HG02623 (cell line): ENCODE measurements at regions not wholly inside any gene's neighbourhood (a gene's known extent, or its start where the extent isn't known, plus 50 kb on each side); places are given as distances from the start of the nearest gene placed in this dataset.
"Not testable (repeated sequence)": the region's sequence is repeated elsewhere in the genome, so short reads cannot be mapped to it uniquely, and the experiment has no call there.

Source experiments
- ATAC-seq: cut with Tn5 transposase; IDR thresholded peaks from one replicate; pipeline ENCODE4 v1.9.1; 2021; ENCODE audit warnings: moderate library complexity; ENCODE audit not compliant: unreplicated experiment

DNA sequence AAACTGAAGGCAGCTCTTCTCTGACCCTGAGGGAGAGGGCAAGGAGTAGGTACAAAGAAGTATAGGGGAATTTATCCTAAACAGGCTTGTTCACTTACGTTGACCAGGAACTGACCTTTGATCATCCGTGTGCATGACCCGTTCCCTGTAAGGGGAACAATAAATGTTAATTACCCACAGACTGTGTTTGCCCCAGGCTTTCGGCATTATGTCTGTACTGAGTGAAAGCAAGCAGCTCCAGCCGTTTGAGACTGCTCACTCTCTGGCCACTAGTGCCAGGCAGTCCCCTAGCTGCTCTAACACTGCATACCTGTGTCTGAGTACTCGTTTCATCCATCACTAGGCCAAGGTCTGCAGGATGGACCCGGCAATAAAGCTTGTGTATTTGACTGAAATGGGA, 1365.3 kb downstream of the NCAM2 start:
- no peak for ATAC-seq

DNA sequence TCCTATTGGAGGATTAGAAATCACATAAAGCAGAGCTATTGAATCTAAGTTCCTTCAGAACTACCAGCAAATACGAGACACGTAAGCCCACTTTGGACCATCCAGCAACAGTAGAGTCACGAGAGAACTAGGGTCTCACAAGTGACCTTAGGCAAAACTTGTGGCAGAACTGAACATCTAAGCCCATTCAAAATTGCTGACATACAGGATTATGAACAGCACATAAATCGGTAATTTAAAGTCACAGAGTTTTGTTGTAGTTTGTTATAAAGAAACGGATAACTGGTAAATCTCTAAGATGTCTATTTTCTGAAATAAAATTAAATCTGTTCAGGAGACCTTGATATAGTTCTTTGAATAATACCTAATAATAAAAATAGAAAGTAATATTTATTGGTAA, 1366.0 kb downstream of the NCAM2 start:
- ATAC-seq = no peak

DNA sequence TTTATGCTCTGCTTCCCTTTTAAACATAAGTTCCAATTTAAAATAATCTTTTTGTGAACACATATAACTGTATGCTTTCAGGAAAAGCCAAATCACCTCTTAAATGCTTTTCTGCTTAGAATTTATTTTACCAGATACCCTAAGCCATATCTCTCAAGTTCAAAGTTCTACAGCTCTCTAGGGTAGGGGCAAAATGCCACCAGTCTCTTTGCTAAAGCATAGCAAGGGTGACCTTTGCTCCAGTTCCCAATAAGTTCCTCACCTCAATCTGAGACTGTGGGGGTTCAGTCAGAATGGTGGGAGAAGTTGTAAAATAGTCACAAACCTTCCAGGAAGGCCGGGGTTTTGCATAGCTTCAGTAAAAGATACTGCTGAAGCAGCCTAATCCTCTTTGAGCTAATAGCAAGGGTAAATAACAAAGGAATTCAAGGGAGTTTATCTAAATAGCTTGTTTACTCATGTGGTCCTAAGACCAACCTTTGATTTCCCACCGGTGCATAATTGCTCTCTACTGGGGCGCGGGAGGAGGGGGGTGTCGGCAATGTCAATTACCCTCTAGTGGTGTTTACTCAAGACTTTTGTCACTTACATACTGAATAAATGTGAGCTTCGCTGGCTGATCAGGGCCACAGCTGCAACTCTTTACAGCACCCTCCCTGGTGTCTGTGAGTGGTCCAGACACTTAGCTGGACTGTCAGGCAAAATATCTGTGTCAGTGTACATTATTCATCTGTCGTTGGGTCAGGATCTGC, 1376.2 kb downstream of the NCAM2 start:
- no peak for ATAC-seq

DNA sequence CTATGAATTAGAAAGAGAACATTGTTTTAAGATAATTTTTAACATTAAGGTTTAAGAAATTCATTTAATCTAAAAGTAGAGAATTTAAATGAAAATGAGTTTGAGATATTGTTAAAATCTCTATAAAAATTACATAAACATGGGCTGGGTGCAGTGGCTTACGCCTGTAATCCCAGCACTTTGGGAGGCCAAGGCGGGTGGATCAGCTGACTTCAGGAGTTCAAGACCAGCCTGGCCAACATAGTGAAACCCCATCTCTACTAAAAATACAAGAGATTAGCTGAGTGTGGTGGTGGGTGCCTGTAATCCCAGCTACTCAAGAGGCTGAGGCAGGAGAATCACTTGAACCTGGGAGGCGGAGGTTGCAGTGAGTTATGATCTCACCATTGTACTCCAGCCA, 1379.6 kb downstream of the NCAM2 start:
- ATAC-seq = not testable (repeated sequence)

DNA sequence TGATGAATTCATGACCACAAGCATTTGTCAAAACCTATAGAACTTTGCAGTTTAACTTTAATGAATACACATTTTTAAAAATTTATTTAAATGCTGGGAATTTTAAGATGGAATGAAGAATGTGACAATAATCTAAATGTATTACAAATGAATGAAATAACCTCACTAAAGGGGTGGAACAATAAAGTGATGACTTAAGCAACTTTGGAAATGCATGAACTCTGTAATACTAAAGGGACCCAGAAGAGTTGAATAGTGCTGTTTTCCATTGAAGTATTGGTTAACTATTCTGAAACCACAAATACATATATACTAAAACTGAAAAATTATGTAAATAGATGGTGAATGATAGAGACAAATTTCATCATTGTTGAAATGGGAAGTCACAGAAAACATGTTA, 1395.1 kb downstream of the NCAM2 start:
- no peak for ATAC-seq

DNA sequence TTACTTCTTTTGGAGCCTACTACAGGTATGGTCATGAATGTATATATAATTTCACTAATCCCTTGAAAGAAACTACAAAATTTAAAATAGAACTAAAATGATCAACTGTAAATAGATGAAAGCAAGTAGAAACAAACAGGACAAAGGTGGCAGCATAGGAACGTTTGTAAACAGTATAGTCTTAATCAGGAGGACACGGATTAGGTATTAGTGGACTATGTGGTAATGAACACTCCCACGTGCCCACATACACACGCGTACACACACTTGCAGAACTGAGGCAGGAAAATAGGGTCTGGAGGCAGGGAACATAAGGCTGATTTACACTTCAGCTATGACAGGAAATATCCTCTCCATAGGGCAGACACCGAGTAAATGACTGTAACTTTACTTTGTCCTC, 1397.8 kb downstream of the NCAM2 start:
- ATAC-seq = no peak

DNA sequence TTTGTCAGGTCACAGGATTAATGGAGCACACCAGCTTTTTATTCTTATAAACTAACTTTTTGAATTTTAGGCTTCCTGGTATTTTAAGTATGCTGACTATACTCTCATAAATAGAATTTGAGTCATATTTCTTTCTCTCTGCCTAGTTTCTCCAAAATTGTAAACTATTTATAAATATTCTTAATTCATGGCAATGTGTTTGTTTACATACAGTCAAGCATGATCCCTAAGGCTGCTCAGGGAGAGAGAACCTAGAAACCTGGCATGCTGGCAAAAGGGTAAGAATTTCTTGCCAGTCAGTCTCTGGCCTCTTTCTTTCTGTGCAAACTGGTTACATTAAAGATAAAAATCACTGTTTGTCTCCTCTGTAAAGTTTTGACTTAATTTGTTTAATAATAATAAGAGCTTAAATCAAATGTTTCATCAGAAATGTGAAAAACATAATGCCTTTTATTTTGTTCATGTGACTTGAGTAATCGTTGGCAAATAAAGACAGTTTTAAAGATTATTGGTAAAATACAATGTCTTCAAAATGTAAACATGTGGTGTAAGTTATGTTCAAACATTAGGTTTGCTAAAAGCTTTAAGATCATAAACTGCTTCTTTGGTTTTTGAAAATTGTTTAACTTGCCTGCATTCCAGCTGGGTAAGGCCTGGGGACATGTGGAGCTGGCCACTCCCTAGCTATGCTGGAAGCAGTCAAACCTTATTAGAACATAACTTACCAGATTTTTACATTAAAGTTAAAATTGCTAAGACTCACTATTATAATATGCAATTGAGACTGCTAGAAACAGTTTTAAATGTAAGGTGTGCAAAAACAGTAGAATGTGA, 1401.7 kb downstream of the NCAM2 start:
- no peak for ATAC-seq

DNA sequence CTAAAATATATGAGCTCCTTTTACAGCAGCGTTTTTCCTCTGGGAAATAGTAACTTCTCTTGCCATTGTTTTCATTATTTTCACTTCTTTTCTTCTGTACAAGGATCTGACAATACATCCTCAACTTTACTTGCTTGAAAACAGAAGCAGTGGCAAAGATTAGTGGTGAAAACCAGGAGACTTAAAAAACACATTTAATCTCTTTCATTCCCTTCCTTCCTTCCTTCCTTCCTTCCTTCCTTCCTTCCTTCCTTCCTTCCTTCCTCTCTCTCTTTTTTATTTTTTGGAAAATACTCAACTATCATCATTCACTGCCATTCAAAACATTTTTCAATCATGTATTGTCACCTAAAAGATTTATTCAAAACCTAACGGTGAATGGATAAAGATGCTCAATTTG, 1411.4 kb downstream of the NCAM2 start:
- ATAC-seq = no peak

DNA sequence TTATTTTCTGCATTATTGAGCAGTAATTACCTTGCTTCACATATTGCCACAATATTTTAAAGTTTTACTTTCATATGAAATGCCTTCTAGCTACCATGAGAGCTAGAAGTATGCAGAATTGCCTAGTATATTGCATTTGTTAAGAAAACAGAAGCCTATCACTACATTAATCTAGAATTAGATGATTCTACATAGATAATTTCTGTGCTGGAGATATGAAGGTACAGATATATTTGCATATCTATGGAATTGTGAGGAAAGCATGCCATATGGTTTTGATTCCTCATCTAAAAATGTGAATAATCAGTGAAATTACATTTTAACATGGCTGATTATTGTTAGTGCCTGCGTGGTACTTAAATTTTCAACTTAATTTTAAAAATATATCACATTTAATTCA, 1418.3 kb downstream of the NCAM2 start:
- no peak for ATAC-seq

DNA sequence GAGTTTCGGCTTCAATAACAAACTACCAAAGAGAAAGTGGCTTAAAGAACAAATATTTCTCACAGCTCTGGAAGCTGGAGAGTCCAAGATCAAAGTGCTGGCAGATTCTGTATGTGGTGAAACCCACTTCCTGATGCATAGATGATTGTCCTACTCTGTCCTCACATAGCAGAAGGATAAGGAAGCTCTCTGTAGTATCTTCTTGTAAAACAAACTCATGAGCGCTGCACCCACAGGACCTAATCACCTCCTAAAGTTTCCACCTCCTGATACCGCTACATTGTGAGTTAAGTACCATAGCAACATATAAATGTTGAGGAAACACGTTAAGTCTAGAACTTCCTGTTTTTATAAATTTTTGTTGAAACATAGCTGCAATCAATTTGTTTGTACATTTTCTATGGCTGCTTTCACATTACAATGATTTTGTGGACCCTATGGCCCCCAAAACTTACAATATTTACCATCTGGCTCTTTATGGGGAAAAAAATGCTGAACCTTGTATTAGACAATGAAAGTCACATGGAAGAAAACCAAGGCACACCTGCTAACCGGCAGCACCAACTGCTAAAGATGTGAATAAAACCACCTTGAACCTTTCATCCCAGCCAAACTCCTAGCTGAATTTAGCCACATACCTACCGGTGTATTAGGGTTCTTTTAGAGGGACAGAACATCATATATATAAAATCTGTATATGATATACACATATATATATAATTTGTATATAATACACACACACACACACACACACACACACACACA, 1423.4 kb downstream of the NCAM2 start:
- no peak for ATAC-seq

DNA sequence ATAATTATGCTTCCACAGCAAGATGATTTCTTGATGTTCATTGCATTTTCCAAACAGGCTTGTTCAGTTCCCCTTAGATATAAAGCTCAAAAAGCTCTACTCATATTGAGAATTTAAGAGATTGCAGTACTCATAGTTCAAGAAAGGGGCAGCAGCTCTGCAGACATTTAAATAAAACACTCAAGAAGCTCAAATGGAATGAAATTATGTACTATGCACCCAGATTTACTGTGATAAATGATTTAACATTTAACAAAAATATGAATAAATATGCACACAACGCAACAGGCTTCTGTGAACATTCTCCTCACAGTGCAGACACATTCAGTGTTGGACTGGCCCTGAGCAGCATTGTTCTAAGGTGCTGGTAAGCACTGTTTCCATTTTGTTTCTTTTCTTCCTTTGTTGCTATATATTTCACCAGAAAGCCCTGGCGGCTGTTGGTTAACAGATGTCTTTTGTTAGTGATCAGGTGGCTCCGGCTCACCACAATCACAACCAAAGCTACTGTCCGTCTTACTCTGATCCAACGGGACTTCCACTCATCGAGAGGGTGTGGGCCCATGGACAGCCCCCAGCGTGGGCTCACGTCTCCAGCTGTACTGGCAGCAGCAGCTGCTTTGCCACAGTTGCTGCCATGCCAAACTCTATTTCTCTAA, 1440.3 kb downstream of the NCAM2 start:
- ATAC-seq = no peak

DNA sequence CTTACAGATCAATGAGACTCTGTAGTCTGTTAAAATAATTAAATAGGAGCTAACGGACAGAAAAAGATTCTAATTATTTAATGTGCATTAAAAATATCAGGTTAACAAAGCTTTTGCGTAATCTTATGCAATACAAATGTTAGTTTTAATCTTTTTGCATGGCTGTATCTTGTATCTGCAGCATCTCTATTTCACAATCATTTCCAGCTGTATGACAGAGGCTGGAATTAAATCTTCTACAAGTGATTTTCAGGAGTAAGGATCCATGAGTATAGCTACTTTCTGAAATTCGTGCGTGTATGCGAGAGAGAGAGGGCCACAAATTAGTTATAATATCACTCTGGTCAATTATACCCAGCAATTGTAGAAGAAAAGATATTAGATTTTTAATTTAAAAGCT, 1446.8 kb downstream of the NCAM2 start:
- no peak for ATAC-seq

DNA sequence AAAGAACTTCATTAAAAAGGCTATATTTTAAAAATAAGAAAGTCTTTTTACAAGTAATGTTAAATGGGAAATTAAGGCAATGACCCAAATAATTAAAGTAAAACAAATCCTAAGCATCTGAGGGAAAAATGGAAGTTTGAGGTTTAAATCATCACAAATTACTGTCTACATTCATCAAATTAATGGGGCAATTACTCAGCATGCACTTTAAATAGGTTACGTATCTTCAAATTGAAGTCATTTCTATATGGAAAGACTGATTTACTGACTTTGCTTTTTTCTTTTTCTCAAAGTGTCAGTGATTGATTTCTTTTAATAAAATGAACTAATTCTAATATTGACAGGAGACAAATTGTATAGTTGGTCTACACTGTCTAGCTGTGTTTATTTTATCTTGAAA, 1452.3 kb downstream of the NCAM2 start:
- ATAC-seq = no peak

DNA sequence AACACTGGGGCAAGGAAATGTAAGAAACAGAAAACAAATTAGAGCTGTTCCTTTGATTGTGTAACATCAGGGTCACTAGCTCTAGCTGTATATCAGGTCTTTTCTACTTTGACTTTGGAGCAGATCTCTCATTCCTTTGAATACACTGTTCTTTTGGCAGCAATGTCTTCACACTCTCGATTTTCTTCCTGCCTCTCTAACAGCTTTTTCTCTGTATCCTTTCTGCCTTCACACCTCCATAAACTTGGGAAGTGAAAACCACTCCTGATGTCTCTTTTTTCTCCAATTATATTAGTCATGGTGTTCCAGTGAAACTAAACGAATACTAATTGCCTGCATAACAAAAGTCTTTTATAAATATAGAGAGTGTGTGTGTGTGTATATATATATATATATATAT, 1458.0 kb downstream of the NCAM2 start:
- ATAC-seq = no peak

DNA sequence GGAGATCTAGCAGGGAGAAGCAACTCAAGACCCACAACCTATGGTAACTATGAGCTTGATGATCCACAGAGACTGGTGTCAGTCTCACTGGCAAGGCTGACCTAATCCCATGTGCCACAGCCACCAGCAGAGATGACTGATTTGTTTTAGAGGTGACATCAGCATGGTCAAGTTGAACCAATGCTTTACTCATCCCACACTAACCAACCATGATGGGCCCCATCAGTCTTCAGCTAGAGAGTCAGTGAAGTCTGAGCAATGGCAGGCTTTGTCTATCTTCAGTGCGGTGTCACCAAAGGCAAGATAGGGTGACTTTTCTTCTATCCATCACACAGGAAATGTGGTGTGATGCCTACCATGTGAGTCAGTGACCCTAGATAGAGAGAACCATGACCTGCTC, 1470.7 kb downstream of the NCAM2 start:
- ATAC-seq = no peak

DNA sequence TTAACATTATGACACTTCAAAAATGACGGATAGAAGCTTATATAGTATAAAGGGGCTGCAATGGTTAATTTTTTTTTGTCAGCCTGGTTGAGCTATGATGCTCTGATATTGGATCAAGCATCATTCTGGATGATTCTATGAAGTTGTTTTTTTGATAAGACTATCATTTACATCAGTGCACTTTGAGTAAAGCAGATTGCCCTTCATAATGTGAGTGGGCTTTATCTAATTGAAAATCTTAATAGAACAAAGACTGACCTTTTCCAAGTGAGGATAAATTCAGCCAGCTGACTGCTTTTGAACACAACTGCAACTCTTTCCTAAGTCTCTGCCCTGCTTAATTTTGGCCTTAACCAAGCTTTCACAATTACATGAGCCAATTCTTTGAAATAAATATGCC, 1476.2 kb downstream of the NCAM2 start:
- ATAC-seq = no peak

DNA sequence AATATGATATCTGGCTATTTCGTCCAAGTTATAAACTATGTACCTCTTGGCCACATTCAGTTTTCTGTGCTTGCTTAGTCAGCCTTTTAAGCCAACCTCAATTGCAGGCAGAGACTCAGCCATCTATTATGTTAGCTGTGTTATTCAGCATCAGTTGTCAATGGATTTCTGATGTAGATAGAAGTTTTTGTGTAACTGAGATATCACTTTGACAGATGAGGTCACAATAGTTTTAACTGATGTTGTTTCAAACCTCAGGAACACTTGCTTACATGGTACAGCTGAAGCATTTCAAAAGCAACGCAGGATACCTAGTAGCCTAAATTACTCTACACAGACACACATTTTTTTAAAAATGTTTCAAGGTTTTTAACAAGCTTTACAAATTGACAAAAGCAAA, 1478.0 kb downstream of the NCAM2 start:
- no peak for ATAC-seq

DNA sequence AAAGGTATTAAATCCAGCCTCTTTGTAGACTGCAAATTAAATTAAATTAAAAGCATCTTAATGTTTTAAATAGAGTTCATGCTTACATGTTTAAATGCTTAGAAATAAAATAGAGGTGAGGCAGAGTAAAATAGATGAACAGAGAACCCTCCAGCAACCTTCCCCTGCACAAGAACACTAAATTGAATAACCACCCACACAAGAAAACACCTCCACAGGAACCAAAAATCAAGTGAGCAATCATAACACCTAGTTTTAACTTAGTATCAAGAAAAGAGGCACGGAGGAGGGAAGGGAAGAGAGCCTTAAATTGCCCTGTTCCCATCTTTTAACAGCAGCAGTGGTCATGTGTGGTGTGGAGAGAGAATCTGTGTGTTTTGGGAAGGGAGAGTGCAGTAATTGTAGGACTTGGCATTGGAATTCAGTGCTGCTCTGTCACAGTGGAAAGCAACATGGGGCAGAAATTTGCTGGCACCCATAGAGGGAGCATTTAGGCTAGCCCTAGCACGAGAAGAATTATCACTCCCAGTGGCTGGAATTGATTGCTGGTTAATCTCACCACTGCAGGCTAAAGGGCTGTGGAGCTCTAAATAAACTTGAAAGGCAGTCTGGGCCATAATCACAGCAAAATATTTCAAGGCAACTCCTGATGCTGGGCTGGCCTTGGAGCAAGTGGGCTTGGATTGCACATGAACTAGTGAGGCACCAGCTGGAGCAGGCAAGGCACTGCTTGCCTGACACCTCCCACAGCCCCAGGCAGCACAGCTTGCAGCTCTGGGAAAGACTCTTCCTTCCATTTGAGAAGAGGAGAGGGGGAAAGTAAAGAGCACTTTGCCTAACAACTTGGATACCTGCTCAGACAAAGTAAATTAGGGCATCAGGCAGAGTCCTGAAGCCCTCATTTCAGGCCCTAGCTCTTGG, 1478.8 kb downstream of the NCAM2 start:
- no peak for ATAC-seq

DNA sequence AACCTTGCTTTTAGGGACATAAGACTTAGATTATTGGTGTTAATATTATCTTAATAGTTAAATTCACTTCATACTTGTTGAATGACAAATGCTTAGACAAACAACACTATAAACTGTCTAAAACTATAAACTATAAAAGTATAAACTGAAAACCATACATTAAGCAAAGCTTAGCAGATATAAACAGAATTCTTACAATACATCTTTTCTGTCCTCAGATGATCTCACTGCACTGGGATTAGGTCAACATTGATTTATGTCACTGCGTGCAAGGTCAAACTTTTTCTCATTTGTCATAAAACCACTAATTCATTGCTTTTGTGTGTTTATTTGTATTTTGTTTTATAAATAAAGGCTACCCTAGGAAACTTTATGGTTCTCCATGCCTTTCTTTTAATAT, 1491.8 kb downstream of the NCAM2 start:
- ATAC-seq = no peak

DNA sequence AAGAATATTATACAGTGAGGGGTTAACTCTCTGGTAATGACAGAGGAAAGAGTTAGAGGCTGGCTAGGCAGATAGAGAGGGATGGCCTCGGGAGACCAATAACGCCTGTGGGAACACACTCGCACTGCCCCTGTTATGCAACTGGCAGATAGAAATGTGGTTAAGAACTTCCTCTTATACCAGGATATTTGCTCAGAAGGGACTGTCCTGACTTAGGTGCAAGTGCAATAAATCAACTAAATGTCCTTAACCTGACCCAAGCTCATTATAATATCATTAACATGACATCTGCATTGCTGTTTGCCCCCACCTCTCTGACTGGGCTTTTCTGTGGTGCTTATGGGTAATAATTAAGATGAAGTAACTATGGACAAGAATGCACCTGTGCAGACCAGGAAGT, 1518.0 kb downstream of the NCAM2 start:
- no peak for ATAC-seq
